ENCODE measurements at regions not wholly inside any gene's neighbourhood (a gene's known extent, or its start where the extent isn't known, plus 50 kb on each side); places are given as distances from the start of the nearest gene placed in this dataset.

DNA sequence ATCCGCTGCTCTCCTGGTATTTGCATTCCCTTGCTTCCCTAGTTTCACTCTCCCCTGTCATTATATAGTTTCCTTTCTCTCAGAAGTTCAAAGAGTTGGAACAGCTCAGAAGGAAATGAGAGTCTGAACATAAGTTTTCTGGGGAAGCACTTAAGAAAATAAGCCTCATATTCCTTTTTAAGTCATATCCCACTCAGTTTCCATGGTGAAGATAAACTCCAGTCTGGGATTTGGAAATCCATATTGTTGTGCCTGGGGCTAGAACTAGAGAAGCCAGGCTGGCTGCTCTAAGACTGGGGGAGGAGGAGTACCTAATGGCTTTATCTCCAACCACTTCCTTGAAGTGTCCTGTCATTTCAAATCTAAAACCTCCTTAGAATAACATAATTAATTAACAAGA, 134.2 kb upstream of the ALCAM start:
- H3K4me3 ChIP-seq (ENCODE audit: low read depth, low read length), result no peak overlapping the region
- H3K27me3 ChIP-seq (ENCODE audit: control insufficient read depth, insufficient read depth, low read length), result no peaks in the 10 kb centered on the region
- DNase-seq (ENCODE audit: low read depth in 4 of 6, low spot score in 6 of 6), result no peak
- no peaks in the 10 kb centered on the region for H3K4me1 ChIP-seq (ENCODE audit: control insufficient read depth, insufficient read depth, low read length)
- no peak overlapping the region for H3K27ac ChIP-seq (ENCODE audit: low read depth, low read length)
- no peaks in the 10 kb centered on the region for H3K9me3 ChIP-seq (ENCODE audit: control insufficient read depth, insufficient read depth, low read length)
- WGBS (ENCODE audit: insufficient coverage), result no CpG with 5 or more reads among the region's 1 CpG
- H3K36me3 ChIP-seq (ENCODE audit: control insufficient read depth, insufficient read depth, low read length), result no peaks in the 10 kb centered on the region

DNA sequence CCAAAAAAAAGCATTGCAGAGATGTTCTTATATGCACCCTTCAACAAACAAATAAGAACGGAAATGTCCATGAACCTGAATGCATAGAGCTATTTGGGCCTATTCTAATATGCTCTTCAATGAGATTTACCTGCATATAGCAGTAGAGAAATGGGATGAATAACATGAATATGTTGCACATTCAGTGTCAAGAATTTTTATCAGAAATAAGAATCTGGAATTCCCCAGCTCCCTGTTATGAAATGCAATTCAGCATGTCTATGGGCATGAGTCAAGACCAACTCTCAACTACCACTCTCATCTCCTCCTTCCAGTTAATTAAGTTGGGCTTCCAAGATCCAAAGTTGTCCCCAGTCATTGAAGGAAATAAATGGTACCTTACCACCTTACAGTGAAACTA, 133.7 kb upstream of the ALCAM start:
- Histone ChIP-seq H3K4me1 (ENCODE audit: control insufficient read depth, insufficient read depth, low read length) (no peaks in the 10 kb centered on the region), H3K27me3 (ENCODE audit: control insufficient read depth, insufficient read depth, low read length) (no peaks in the 10 kb centered on the region), H3K9me3 (ENCODE audit: control insufficient read depth, insufficient read depth, low read length) (no peaks in the 10 kb centered on the region), H3K27ac (ENCODE audit: low read depth, low read length) (no peak overlapping the region), H3K36me3 (ENCODE audit: control insufficient read depth, insufficient read depth, low read length) (no peaks in the 10 kb centered on the region), H3K4me3 (ENCODE audit: low read depth, low read length) (no peak overlapping the region)
- DNase-seq (ENCODE audit: low read depth in 4 of 6, low spot score in 6 of 6), result no peak
- no CpG with 5 or more reads among the region's 1 CpG for WGBS (ENCODE audit: insufficient coverage)

DNA sequence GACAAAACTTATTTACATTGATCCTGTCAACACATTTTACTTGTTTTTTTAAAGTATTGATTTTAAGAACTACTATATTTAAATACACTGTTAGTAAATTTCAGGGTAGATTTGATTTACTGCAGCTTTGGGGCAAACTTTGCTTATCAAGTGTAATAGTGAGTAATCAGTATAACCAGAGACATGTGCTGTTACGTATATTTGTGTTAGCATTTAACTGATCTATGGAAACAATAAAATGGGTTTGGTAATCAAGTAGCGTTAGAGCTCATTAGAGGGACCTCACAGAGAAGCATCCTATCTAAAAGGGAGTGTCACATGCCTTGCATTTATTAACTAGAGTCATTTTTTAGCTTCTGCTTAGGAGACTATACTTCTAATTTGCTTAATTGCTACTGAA, 131.5 kb upstream of the ALCAM start:
- no peaks in the 10 kb centered on the region for H3K4me1 ChIP-seq (ENCODE audit: control insufficient read depth, insufficient read depth, low read length)
- H3K27me3 ChIP-seq (ENCODE audit: control insufficient read depth, insufficient read depth, low read length), result no peaks in the 10 kb centered on the region
- 100% methylated on average over 1 of the region's 2 CpGs for WGBS (ENCODE audit: insufficient coverage)
- H3K27ac ChIP-seq (ENCODE audit: low read depth, low read length), result no peak overlapping the region
- H3K4me3 ChIP-seq (ENCODE audit: low read depth, low read length), result no peak overlapping the region
- peak in 1 of 6 donors; percentile 22 for DNase-seq (ENCODE audit: low read depth in 4 of 6, low spot score in 6 of 6)
- no peaks in the 10 kb centered on the region for H3K36me3 ChIP-seq (ENCODE audit: control insufficient read depth, insufficient read depth, low read length)
- H3K9me3 ChIP-seq (ENCODE audit: control insufficient read depth, insufficient read depth, low read length), result no peaks in the 10 kb centered on the region

DNA sequence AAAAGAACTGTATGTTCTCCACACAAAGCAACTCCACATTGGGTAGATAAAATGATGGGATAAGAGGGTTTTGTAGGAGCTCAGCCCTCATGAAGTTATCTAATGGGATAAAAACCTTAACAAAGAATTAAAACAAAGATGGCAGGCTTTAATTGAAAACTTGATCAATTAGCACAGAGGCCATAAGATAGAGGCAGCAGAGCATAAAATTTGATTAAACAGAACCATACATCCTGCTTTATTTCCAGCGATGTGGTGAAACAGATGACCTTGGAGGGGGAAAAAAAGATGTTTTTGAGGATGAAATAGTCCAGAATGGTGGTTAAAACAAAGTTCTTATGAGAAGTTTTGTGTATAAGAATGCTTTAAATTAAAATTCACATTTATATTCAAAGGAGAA, 130.9 kb upstream of the ALCAM start:
- H3K4me3 ChIP-seq (ENCODE audit: low read depth, low read length), result no peak overlapping the region
- H3K27me3 ChIP-seq (ENCODE audit: control insufficient read depth, insufficient read depth, low read length), result no peaks in the 10 kb centered on the region
- no CpG with 5 or more reads among the region's 1 CpG for WGBS (ENCODE audit: insufficient coverage)
- H3K9me3 ChIP-seq (ENCODE audit: control insufficient read depth, insufficient read depth, low read length), result no peaks in the 10 kb centered on the region
- H3K27ac ChIP-seq (ENCODE audit: low read depth, low read length), result no peak overlapping the region
- no peaks in the 10 kb centered on the region for H3K36me3 ChIP-seq (ENCODE audit: control insufficient read depth, insufficient read depth, low read length)
- no peak for DNase-seq (ENCODE audit: low read depth in 4 of 6, low spot score in 6 of 6)
- no peaks in the 10 kb centered on the region for H3K4me1 ChIP-seq (ENCODE audit: control insufficient read depth, insufficient read depth, low read length)

DNA sequence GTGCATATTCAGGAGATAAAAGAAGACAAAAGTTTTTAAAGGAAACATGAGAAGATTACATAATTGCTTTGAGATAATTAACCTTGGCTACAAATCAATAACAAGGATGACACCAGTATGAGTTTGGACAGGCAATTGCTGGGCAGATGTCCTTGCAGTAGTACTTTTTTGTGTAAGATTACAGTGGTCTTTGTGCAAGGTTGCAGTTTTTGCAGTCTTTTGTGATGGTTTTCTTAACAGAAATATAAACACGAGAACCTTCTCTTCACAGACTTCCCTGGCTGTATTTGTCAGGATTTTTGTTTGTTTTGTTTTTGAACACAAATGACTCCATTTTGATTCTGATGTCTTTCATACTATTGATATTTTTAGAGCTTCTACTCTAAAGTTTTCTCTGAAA, 128.3 kb upstream of the ALCAM start:
- no peaks in the 10 kb centered on the region for H3K4me1 ChIP-seq (ENCODE audit: control insufficient read depth, insufficient read depth, low read length)
- H3K4me3 ChIP-seq (ENCODE audit: low read depth, low read length), result no peak overlapping the region
- H3K9me3 ChIP-seq (ENCODE audit: control insufficient read depth, insufficient read depth, low read length), result no peaks in the 10 kb centered on the region
- WGBS (ENCODE audit: insufficient coverage), result no CpG with 5 or more reads among the region's 1 CpG
- no peaks in the 10 kb centered on the region for H3K36me3 ChIP-seq (ENCODE audit: control insufficient read depth, insufficient read depth, low read length)
- DNase-seq (ENCODE audit: low read depth in 4 of 6, low spot score in 6 of 6), result no peak
- H3K27me3 ChIP-seq (ENCODE audit: control insufficient read depth, insufficient read depth, low read length), result no peaks in the 10 kb centered on the region
- no peak overlapping the region for H3K27ac ChIP-seq (ENCODE audit: low read depth, low read length)

DNA sequence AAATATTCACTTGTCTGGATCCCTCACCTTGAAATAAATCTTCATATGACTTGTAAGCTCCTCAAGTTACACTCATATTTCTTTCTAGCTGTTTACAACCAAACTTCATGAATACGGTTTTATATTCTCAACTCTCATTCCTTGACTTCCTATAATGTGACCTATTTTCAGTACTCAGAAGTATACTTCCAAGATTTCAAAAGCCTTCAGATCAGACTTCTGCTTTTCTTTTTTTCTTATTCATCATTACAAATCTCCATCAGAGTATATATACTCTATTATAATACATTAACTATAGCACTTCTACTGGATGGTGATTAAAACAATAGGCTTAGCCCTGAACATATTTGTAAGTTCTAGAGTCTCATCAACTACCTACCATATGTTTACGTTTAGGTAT, 123.6 kb upstream of the ALCAM start:
- Histone ChIP-seq H3K4me1 (ENCODE audit: control insufficient read depth, insufficient read depth, low read length) (no peaks in the 10 kb centered on the region), H3K4me3 (ENCODE audit: low read depth, low read length) (no peak overlapping the region), H3K27me3 (ENCODE audit: control insufficient read depth, insufficient read depth, low read length) (no peaks in the 10 kb centered on the region), H3K27ac (ENCODE audit: low read depth, low read length) (no peak overlapping the region), H3K9me3 (ENCODE audit: control insufficient read depth, insufficient read depth, low read length) (no peaks in the 10 kb centered on the region), H3K36me3 (ENCODE audit: control insufficient read depth, insufficient read depth, low read length) (no peaks in the 10 kb centered on the region)
- WGBS (ENCODE audit: insufficient coverage), result 100% methylated on average over 1 of the region's 2 CpGs
- no peak for DNase-seq (ENCODE audit: low read depth in 4 of 6, low spot score in 6 of 6)

DNA sequence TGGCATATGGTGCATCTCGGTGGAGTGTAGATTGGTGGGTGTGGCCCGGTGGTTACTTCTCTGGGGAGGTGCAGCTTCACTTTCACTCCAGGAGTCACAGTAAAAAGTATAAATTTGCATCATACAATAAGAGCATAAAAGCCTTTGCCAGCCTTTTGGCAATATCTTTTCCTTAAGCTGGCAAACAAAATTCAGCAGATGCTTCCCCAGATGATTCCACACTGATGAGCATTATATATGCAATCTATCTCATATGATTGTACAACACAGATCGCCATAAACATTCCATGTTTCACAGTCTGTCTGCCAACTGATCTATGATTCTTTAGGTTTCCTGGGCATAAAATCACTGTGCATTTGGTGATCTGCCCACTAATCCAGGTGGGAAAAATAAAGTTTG, 120.2 kb upstream of the ALCAM start:
- Histone ChIP-seq H3K4me1 (ENCODE audit: control insufficient read depth, insufficient read depth, low read length) (no peaks in the 10 kb centered on the region), H3K4me3 (ENCODE audit: low read depth, low read length) (no peak overlapping the region), H3K9me3 (ENCODE audit: control insufficient read depth, insufficient read depth, low read length) (no peaks in the 10 kb centered on the region), H3K27me3 (ENCODE audit: control insufficient read depth, insufficient read depth, low read length) (no peaks in the 10 kb centered on the region), H3K36me3 (ENCODE audit: control insufficient read depth, insufficient read depth, low read length) (no peaks in the 10 kb centered on the region), H3K27ac (ENCODE audit: low read depth, low read length) (no peak overlapping the region)
- no CpG with 5 or more reads among the region's 3 CpGs for WGBS (ENCODE audit: insufficient coverage)
- DNase-seq (ENCODE audit: low read depth in 4 of 6, low spot score in 6 of 6), result peak in 2 of 6 donors; percentile 71 to 78

DNA sequence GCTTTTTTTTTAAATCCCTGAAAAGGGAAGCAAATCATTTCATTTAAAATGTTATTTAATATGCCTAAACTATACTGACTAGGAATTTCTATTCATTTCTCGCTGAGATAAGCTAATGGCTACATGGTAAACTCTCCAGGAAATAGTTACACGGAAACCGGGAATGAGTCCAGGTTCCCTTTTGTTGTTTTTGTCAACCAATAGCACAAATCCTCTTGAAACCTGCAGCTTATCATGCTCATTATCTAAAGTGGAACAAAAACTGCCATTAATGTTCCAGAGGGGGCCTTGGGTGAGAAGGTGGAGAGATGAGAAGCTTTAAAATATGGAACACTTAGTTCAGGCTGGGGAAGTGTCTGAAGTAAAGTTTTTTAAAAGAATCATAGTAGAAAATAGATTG, 113.5 kb upstream of the ALCAM start:
- WGBS (ENCODE audit: insufficient coverage), result 64% methylated on average over 2 of the region's 3 CpGs
- H3K27ac ChIP-seq (ENCODE audit: low read depth, low read length), result no peak overlapping the region

DNA sequence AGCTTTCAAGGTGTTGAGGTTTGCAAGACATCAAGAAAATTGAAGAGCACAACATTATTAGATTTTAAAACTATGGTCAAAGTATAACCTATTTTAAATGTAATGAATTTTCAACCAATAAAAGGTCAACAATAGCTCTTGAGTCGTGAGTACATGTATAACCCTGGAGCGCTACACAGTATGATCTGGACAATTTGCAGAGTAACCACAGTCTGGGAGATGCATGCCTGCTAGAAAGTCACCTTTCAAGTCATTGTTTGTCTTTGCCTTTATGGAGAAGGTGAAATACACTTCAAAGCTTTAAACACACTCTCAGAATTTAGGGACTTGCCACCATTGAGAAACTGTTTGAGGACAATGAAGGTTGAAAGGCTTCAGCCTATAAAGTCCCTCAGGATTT, 112.6 kb upstream of the ALCAM start:
- Histone ChIP-seq H3K9me3 (ENCODE audit: control insufficient read depth, insufficient read depth, low read length) (no peaks in the 10 kb centered on the region), H3K36me3 (ENCODE audit: control insufficient read depth, insufficient read depth, low read length) (no peaks in the 10 kb centered on the region), H3K4me3 (ENCODE audit: low read depth, low read length) (no peak overlapping the region), H3K4me1 (ENCODE audit: control insufficient read depth, insufficient read depth, low read length) (no peaks in the 10 kb centered on the region), H3K27ac (ENCODE audit: low read depth, low read length) (no peak overlapping the region), H3K27me3 (ENCODE audit: control insufficient read depth, insufficient read depth, low read length) (no peaks in the 10 kb centered on the region)
- no peak for DNase-seq (ENCODE audit: low read depth in 4 of 6, low spot score in 6 of 6)
- WGBS (ENCODE audit: insufficient coverage), result no CpG with 5 or more reads among the region's 2 CpGs

More for the DNA sequence above, 113.5 kb upstream of the ALCAM start:
- no peak overlapping the region for H3K4me3 ChIP-seq (ENCODE audit: low read depth, low read length)
- DNase-seq (ENCODE audit: low read depth in 4 of 6, low spot score in 6 of 6), result peak in 2 of 6 donors; percentile 17 to 43
- H3K9me3 ChIP-seq (ENCODE audit: control insufficient read depth, insufficient read depth, low read length), result no peaks in the 10 kb centered on the region
- H3K4me1 ChIP-seq (ENCODE audit: control insufficient read depth, insufficient read depth, low read length), result no peaks in the 10 kb centered on the region
- no peaks in the 10 kb centered on the region for H3K27me3 ChIP-seq (ENCODE audit: control insufficient read depth, insufficient read depth, low read length)
- no peaks in the 10 kb centered on the region for H3K36me3 ChIP-seq (ENCODE audit: control insufficient read depth, insufficient read depth, low read length)

DNA sequence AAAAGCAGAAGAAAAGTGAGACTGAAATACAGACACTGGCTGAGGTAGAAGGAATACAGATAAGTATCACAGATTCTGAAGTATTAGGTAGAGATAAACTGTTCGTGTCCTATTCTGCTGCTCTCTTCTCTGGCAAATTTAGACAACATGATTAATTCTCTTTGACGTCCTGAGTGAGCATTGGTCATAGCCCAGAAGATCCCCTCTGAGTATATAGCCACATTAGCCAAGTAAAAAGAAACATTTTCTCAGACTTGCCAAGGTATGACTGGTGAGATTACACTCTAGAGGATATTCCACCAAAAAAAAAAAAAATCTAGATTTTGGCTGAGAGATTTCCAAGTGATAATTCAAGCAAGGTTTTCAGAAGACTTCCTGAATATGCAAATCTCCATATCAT, 111.4 kb upstream of the ALCAM start:
- no CpG with 5 or more reads among the region's 2 CpGs for WGBS (ENCODE audit: insufficient coverage)
- H3K36me3 ChIP-seq (ENCODE audit: control insufficient read depth, insufficient read depth, low read length), result no peaks in the 10 kb centered on the region
- DNase-seq (ENCODE audit: low read depth in 4 of 6, low spot score in 6 of 6), result no peak
- H3K4me1 ChIP-seq (ENCODE audit: control insufficient read depth, insufficient read depth, low read length), result no peaks in the 10 kb centered on the region
- no peak overlapping the region for H3K4me3 ChIP-seq (ENCODE audit: low read depth, low read length)
- no peaks in the 10 kb centered on the region for H3K27me3 ChIP-seq (ENCODE audit: control insufficient read depth, insufficient read depth, low read length)
- no peaks in the 10 kb centered on the region for H3K9me3 ChIP-seq (ENCODE audit: control insufficient read depth, insufficient read depth, low read length)
- no peak overlapping the region for H3K27ac ChIP-seq (ENCODE audit: low read depth, low read length)
